ENCODE measurements at regions not wholly inside any gene's neighbourhood (a gene's known extent, or its start where the extent isn't known, plus 50 kb on each side); places are given as distances from the start of the nearest gene placed in this dataset.

DNA sequence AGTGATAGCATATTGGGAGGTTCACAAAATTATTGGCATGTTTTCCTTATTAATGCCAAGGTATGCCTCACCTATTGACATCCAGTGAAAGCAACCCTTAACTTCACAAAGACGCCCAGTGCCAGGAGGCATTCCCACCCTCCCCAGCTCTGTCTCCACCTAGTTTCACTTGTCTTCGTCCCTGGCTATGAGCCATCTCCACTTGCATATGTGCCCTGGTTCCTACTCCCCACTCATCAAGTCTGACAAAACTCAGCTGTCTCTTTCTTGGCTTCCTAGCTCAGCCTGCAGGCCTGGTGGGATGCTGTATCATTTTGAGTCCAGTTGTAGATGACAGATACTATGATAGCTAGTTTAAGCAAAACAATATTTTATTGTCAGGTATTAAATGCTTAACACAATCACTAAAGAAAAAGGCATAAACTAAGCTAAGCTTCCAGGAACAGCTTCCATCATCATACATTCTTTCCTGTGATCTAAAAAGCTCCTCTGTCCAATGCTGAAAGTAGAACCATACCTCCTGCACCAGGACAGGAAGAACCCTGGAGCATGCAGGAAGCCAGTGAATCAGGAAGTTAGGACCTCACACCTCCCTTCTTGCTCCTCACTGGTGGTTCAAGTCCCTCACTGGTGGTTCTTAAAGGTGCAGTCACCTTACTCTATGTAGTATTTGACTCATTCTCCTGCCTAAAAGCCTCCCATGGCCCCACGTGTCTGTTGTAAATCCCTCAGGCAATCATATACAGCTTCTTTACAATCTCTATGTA is 410.3 kb upstream of the RASGEF1B start:
- DNase-seq (ENCODE audit: low read depth) = no peak

DNA sequence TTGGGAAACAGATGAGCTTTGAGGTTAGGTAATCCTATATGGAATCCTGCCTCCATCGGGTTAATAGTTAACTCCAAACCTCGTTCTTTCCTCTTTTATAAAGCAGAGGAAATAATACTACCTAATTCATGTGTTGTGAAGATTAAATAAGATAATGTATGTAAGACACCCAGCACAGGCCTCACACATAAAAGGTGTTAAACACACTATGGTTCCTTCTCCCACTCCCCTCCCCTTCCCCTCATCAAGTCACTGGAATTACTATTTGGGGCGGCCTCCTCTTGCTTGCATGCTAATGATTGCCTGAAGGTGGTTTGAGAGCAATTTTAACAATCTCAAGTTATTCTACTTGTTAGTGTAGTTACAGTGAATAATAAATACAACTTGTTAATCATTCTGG is 404.4 kb upstream of the RASGEF1B start:
- DNase-seq (ENCODE audit: low read depth) = no peak

DNA sequence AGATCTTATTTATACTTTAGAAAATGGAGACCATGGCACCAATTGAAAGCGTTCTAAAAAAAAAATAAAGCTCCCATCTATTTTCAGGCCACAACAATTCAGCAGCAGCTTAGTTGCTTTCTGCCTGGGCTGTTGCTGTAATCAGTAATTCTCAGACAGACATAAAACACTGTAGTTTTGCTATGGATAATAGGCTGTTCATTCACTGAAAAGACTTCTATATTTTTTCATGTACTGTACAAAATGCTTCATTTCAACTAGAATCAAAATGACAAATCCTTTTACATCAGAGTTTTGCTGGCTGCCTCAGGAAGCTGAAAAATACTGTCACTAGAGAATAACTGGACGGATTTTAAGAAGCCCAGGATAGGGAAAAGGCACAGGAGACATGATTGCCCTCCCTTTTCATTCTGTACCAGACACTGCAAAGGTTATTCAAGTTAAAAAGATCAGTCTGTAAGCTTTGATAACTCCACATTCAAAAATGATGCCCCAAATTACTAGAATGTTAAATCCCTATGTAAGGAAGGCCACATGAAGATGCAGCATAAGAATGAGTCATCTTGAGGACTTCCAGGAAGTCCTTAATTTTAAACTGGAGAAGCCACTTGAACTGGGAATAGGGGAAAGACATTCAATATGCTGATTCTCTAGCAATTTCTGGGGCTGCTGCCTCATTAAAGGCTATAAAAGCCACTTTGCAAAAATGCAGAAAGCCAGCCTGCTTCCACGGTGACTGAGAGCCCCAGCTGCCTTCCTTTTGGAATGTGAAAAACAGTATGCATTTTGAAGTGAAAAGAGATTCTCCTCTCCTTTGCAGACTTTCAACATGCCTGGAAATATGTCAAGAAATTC is 403.2 kb upstream of the RASGEF1B start:
- DNase-seq (ENCODE audit: low read depth) = no peak

DNA sequence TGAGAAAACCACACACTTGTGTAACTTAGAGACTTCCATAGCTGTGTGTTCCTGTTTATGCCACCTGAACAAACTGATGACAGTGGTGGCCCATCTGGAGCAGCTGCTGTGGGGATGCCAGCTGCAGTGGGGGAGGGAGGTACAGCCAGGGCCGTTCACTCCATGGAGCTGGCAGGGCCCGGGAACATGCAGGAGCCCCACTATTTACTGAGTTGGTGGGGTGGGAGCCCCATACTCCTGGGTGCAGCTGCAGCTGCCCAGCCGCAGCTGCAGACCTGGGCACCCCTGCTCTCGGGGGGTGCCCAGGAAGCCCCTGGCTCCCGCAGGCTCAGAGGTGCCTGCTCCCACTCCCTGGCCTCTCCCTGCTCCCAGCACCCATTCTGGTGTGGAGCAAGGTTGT is 398.6 kb upstream of the RASGEF1B start:
- no peak for DNase-seq (ENCODE audit: low read depth)

DNA sequence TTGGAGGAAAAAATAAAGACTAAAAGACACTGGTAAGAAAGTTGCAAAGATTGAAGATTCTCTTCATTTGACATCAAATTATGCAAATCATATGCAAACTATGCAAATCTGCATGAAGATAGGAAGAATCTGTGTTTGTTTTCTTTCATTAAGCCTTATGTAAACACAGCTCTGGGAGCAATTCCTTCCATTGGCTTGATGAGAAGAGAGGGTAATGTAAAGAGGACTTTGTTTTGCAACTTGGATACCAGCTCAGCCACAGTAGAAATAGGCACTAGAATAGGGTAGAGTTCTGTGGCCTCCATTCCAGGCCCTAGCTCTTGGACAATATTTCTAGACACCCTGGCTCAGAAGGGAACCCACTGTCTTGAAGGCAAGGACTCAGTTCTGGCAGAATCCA is 388.4 kb upstream of the RASGEF1B start:
- DNase-seq (ENCODE audit: low read depth) = no peak

DNA sequence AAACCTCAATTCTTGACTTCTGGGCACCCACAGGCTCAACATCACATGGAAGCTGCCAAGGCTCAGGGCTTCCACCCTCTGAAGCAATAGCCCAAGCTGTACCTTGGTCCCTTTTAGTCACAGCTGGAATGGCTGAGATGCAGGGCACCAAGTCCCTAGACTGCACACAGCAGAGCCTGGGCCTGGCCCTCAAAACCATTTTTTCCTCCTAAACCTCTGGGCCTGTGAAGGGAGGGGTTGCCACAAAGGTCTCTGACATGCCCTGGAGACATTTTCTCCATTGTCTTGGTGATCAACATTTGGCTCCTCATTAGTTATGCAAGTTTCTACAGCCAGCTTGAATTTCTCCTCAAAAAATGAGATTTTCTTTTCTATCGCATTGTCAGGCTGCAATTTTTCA is 382.7 kb upstream of the RASGEF1B start:
- no peak for DNase-seq (ENCODE audit: low read depth)

DNA sequence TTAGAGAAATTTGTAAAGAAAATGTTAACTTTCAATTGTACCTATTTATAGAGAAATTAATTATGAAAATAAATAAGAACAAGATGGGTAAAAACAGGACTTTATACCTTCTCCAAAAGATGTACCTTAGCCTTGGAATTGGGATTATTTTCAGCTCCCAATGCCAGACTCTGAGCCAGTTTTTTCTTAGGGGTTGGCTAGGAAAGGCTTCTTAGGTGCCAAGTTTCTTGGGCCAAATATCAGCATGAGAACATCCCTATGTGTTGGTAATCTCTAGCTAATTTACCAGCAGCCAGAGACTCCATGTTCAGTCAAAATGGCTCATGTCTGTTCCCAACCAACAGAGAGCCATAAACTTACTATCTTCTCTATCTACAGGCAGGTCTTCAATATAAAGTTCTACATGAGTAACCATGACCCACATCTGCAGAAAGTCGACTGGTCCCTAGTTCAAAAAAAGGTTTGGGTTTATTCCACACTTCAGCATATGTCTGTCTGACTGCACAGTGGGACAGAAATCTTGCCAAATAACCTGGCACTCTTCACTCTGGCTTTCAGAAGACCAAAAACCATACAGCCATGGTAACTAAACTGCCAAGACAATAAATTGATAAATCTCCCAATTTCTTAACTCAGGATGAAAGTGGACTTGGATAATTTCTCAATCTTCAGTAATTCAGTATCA is 380.5 kb upstream of the RASGEF1B start:
- no peak for DNase-seq (ENCODE audit: low read depth)

DNA sequence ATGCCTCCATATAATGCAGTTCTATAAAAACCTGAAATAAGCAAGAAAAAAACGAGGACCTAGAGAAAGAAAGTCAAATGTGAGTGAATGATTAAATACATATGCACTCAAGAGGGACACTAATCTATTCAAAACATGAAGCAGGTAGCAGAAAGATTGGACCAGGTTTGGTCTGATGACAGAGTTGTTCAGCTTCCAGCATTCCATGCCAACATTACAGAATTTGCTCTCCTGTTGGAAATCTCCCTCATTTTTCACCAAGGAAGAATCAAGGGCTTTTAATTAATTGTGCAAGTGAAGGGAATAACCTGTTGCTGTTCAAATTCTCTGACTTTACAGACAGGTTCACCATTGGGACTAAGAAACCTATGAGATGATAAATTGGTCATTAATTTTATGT is 379.0 kb upstream of the RASGEF1B start:
- no peak for DNase-seq (ENCODE audit: low read depth)

DNA sequence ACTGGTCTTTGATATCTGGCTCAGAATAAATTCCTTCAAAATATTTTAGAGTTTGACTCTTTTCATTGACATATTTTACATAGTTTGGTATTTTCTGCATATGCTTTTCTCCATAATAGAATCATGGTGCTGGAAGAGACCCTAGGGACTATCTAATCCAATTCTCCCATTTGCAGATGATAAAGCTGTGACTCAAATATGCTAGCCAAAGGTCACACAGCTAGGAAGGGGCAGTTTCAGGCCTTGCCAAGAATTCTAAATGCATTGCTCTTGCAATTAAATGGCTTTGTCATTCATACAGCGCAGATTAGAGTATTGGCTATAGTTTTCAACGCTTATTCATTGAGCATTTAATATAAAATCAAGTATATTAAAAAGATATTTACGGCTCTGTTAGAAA is 374.1 kb upstream of the RASGEF1B start:
- no peak for DNase-seq (ENCODE audit: low read depth)

DNA sequence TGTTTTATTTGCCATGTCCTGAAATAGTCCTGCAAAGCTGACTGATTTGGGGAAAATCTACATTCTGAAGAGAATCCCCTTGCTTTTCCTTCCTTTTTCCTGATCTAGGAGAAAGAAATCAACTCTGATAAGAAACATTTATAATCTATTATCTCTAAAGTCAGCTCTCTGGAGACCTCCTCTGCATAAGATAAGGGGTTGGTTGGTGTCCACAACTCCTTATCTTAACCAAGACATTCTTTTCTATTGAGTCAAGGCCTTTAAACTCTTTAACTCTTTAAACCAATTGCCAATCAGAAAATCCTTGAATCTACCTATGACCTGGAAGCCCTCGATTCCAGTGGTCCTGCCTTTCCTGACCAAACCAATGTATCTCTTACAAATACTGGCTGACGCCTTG is 373.6 kb upstream of the RASGEF1B start:
- DNase-seq (ENCODE audit: low read depth) = no peak

DNA sequence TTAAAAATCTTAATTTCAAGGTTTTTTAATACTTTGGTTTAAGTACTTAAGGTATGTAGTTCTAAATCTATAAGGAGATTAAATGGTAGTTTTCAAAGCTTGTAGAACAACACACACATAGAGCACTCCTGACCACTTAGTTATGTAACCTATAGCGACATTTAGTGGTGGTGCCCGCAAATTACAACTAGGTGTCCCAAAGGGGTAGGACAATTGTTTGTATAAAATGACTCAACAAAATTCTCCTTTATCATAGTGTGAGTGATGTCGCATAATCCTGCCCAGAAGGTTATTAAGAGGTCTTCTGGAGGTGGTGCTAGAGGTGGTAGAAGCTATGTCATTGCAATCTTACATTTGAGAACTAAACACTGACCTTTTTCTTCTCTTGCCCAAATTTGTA is 373.0 kb upstream of the RASGEF1B start:
- DNase-seq (ENCODE audit: low read depth) = peak; percentile 51

DNA sequence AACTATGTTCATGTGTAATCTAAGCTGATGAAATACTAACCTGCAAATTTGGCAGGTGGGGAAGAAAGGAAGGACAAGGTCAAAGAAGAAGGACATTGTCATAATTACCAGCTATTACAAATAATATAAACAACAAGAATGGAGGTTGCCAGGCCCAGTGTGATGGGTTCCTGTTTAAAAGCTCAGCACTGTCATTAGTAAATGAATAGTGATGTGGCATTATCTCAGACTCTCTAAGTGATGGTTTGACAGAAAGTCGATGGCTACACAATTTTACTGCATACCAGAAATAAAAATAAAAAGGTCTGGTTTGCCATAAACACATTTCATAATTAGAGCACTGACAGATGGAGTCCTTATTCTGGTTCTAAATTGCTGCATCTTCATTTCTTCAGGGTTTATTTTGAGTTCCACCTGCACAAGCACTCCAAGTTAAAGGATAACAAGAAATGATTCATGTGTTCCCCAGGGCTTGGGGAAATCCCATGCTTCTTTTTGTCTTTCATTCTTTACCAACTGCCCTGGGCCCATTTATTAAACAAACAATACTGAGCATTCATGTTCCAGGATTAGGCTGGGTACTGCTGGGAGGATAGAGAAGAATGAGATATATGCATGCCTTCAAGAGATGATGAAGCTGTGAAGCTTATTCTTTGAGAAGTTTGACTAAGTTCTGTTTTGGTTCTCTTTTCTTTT is 367.8 kb upstream of the RASGEF1B start:
- DNase-seq (ENCODE audit: low read depth) = no peak

DNA sequence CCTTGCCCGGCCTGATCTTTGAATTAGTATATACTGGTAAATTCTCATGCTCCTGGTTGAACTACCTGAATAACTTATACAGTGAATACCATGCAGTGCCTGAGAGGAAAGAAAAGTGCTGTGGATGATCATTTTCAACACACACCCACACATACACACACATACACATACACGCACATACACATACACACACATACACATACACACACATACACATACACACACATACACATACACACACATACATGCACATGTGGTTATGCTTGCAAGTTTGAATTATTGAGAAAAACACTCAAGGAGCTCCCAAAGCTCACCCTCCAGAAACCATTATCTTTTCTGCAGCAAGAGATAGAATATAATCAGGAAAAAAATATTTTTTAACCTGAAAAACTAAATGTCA is 366.9 kb upstream of the RASGEF1B start:
- DNase-seq (ENCODE audit: low read depth) = no peak

DNA sequence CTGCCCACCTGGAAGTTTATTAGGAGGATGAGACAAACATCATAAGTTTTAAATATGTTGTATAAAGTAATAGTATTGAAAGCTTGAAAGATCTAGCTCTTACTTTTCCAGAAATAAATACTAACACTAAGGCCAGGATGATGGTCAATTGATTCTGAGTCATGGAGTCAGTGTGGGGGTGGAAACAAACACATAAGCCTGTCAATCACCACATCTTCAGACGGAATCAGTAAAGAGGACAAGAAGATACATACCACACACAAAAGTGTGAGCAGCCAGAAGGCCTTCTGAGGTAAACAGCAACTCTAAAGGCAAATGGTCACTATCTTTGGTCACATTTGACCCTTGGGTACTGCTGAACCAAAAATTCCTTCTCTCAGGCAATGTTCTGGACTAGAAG is 365.0 kb upstream of the RASGEF1B start:
- no peak for DNase-seq (ENCODE audit: low read depth)

DNA sequence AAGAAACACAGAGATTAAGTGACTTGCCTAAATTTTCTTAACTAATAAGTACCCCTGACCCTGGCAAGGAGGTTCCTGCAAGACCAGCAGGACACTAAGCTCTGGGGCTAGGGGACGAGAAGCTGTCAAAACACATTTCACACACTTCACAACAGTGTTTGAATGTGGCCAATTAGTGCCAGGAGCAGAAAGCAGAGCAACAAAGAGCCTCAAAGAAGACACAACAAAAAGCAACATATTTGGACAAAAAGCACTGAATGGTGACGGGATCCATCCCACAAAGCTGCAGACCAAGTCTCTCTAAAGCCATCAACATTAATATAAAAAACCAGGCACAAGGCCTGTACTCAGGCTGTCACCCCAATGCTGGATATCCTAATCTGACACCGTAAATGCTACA is 361.9 kb upstream of the RASGEF1B start:
- no peak for DNase-seq (ENCODE audit: low read depth)

DNA sequence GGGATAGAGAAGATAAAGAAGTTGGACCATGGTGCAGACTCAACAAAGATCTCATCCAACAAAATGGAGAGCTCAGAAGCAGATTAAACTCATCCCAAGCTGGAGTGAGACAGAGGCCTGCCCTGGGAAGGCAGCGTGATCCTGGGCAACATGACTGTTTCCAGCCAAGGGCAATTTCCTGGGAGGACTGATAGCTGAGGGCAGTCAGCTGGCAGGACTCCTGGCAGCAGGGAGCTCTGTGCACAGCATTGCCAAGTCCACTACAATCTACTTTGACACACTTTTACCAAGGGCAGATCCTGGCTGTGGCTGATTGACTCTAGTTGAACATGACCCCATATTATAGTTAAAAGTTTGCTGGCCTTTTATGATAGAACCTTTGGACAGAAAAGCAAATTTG is 357.3 kb upstream of the RASGEF1B start:
- DNase-seq (ENCODE audit: low read depth) = no peak

DNA sequence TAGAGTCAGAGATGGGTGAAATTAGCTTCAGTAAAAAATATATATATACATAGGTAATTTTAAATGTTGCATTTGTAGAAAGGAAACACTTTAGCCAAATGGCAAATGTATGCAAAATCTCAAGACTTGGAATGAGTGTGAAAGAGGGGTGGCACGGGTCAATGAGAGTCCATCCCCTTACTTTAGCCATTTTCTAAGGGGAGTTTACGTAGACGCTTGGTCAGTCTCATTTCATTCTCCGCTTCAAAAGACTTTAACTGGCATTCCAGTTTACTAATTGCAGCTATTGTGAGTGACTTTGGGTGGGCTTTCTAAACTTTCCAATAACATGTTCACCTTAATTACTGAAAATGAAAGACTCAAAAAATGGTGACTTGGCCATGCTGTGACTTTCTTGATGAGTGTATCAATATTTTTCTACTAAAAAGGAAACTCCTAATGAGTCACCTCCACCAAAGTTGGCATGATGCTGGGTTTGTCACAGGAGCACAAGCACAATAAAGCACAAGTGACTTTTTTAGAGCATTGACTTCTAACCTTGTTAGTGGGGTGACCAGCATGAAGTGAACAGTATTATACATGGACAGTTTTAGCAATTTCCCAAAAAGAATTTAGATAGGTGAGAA is 356.0 kb upstream of the RASGEF1B start:
- no peak for DNase-seq (ENCODE audit: low read depth)

DNA sequence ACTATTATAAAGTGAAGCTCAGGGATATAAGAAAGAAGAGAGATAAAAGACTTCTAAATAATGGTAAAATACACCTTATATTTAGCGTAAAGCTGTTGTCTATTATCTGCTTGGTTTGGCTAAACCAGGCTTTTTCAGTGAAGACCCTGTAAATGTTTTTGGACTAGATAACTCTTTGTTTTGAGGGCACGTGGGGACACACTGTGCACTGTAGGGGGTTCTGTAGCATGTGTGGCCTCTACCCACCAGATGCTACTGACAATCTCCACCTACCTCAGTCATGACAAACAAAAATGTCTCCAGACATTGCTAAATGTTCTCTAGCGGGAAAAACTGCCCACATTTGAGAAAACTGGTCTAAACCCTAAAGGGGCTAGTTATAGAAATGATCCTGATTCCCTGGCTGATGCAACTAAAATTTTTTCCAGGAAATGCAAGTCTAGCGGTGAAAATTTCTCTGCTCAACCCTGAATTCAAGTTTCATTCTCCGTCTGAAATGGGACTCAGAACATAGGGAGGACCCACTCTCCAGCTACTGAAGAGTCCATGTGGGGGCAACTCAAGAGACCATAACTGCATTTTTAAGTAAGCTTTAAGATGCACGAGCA is 355.2 kb upstream of the RASGEF1B start:
- DNase-seq (ENCODE audit: low read depth) = no peak

DNA sequence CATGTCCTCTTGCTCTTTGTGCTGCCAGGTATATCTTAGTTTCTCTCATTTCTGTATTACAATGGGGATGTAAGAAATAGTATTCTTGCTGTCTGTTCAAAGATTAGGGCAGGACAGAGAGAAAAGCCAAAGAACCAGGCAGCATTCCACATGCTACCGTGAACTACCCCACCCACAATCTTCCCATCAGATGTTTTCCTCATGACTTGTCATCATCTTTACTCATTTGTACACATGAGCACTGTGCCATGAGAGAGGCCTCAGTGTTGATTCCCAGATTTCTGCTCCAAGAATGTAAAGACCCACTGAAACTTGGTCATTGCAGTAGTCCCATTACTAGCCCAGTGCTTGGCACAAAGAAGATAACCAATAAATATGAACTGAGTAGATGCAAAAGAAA is 354.6 kb upstream of the RASGEF1B start:
- DNase-seq (ENCODE audit: low read depth) = no peak

DNA sequence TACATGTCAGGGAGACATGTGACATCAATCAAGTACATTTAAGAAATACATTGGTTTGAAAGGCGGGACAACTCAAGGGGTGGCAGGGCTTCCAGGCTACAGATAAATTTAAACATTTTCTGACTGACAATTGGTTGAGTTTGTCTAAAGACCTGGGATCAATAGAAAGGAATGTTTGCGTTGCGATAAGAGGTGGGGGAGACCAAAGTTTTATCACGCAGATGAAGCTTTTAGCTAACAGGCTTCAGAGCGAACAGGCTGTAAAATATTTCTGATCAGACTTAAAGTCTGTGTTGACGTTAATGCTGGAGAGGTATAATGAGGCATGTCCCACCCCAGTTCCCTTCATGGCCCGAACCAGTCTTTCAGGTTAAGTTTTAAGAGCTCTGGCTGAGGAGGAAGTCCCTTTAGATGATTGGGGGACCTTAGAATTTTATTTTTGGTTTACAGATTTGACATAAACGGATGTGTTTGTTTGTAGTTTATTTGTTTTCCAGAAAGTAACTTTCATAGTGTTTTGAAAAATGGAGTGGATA is 346.7 kb upstream of the RASGEF1B start:
- DNase-seq (ENCODE audit: low read depth) = no peak
